A673 (cell line): ENCODE measurements at regions not wholly inside any gene's neighbourhood (a gene's known extent, or its start where the extent isn't known, plus 50 kb on each side); places are given as distances from the start of the nearest gene placed in this dataset.

ENCODE experiments used
- BruUV-seq: library from RNA; stranded (reverse); fragments of 400-500 nt; replicated peaks from 2 replicates; lab custom pipeline; 2021; lab: Mats Ljungman, UMichigan
- CTCF ChIA-PET: fragments of 300-600 bp; sonication (Branson Sonifier 250); formaldehyde crosslinking; loops from one replicate; lab custom pipeline; 2022; ENCODE audit warnings: antibody characterized with exemption; lab: Charles Lee
- POLR2A ChIA-PET: fragments of 300-600 bp; sonication (Branson Sonifier 250); formaldehyde crosslinking; loops from one replicate; lab custom pipeline; 2022; ENCODE audit warnings: antibody characterized with exemption; ENCODE audit not compliant: low non-redundant PET; lab: Charles Lee
- DNase-seq: peaks from one replicate; pipeline ENCODE4 v3.0.0-alpha.2; 2015; ENCODE audit warnings: low spot score
- H3K27ac ChIP-seq: fragments of 200-600 bp; sonication (generic); 2 replicates; pipeline ENCODE4 v1.5.1; 2016; ENCODE audit warnings: mixed run types, low read depth, mild to moderate bottlenecking, mixed read lengths, antibody characterized with exemption, low read length; ENCODE audit not compliant: poor library complexity, severe bottlenecking
- H3K27me3 ChIP-seq: fragments of 200-600 bp; sonication (generic); replicated peaks from 2 replicates; pipeline ENCODE4 v1.6.1; 2017; ENCODE audit warnings: mixed run types, low read depth, mild to moderate bottlenecking, mixed read lengths, antibody characterized with exemption, low read length; ENCODE audit not compliant: insufficient read depth, poor library complexity
- H3K36me3 ChIP-seq: fragments of 200-600 bp; sonication (generic); 2 replicates; pipeline ENCODE4 v1.6.1; 2016; ENCODE audit warnings: mixed run types, mild to moderate bottlenecking, mixed read lengths, antibody characterized with exemption, low read length; ENCODE audit not compliant: insufficient read depth, poor library complexity, severe bottlenecking
- H3K4me1 ChIP-seq: fragments of 200-600 bp; sonication (generic); 2 replicates; pipeline ENCODE4 v1.6.1; 2017; ENCODE audit warnings: mixed run types, mild to moderate bottlenecking, mixed read lengths, antibody characterized with exemption, low read length; ENCODE audit not compliant: insufficient read depth, poor library complexity, severe bottlenecking
- H3K4me3 ChIP-seq: fragments of 200-600 bp; sonication (generic); 2 replicates; pipeline ENCODE4 v1.5.1; 2016; ENCODE audit warnings: low read depth, mixed run types, mild to moderate bottlenecking, mixed read lengths, low read length; ENCODE audit not compliant: poor library complexity, severe bottlenecking
- H3K9me3 ChIP-seq: fragments of 200-600 bp; sonication (generic); 2 replicates; pipeline ENCODE4 v1.6.1; 2016; ENCODE audit warnings: mixed run types, low read depth, mild to moderate bottlenecking, mixed read lengths, antibody characterized with exemption, low read length; ENCODE audit not compliant: poor library complexity, severe bottlenecking
- CTCF ChIP-seq: fragments of 300-800, 200-600 bp; sonication (generic); conservative IDR thresholded peaks from 2 replicates; pipeline ENCODE4 v1.5.1; 2017; ENCODE audit warnings: low read depth, mild to moderate bottlenecking, antibody characterized with exemption, low read length, moderate library complexity, mixed read lengths
- EZH2 ChIP-seq: fragments of 200-600 bp; sonication (generic); IDR thresholded peaks from 2 replicates; pipeline ENCODE4 v1.6.1; 2017; ENCODE audit warnings: borderline replicate concordance, low read depth, mild to moderate bottlenecking, mixed read lengths, antibody characterized with exemption, low read length; ENCODE audit not compliant: poor library complexity, severe bottlenecking
- intact Hi-C: fragments of 100-400 bp; cut with micrococcal nuclease; formaldehyde crosslinking; loops from one replicate; pipeline ENCODE4 v1.10.0; 2022; ENCODE audit not compliant: unreplicated experiment

- Histone ChIP-seq H3K9me3 (no peaks in the 10 kb centered on the region), H3K27me3 (no peaks in the 10 kb centered on the region), H3K36me3 (no peaks in the 10 kb centered on the region), H3K27ac (no peak overlapping the region), H3K4me3 (no peak overlapping the region), H3K4me1 (no peaks in the 10 kb centered on the region)
- BruUV-seq, result no TSS peak
- intact Hi-C loops, result no loop called here
- CTCF ChIA-PET, result no interaction called here
- TF ChIP-seq EZH2 (no peak), CTCF (no peak)
- POLR2A ChIA-PET, result no interaction called here
- DNase-seq, result no peak
Measured at GRCh38 chr2:104638859-104639202, 215.1 kb upstream of the POU3F3 start.

DNA sequence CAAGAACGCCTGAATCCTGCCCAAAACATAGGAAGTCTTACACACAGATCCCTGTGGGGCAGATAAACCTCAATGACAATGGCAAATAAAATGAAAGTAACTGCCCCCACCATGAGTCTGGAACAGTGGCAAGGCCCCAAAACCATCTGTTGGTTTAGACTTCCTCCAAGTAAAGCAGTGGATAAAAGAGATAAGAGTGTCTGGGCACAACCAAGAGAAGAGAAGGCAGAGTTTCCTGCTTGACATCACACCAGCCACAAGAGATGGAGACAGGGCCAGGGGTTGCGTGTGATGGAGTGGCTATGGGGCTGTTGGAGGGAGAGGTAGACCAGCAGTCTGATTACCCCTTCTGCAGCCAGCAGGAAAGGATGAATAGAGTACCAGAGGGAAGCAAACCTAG, 212.1 kb upstream of the POU3F3 start:
- CTCF ChIA-PET, result no interaction called here
- POLR2A ChIA-PET, result no interaction called here
- intact Hi-C loops, result no loop called here
- TF ChIP-seq EZH2 (no peak), CTCF (no peak)
- H3K27me3 ChIP-seq, result no peaks in the 10 kb centered on the region
- DNase-seq, result no peak
- no peaks in the 10 kb centered on the region for H3K36me3 ChIP-seq
- no peak overlapping the region for H3K27ac ChIP-seq
- H3K4me1 ChIP-seq, result no peaks in the 10 kb centered on the region
- H3K9me3 ChIP-seq, result no peaks in the 10 kb centered on the region
- no peak overlapping the region for H3K4me3 ChIP-seq
- BruUV-seq, result no TSS peak

GRCh38 chr2:104648376-104648775, 205.5 kb upstream of the POU3F3 start:
- H3K27ac ChIP-seq, result no peak overlapping the region
- no peak for TF ChIP-seq CTCF
- TF ChIP-seq EZH2, result no peak
- ChIA-PET CTCF (no interaction called here), POLR2A (no interaction called here)
- no peaks in the 10 kb centered on the region for H3K9me3 ChIP-seq
- H3K4me1 ChIP-seq, result no peaks in the 10 kb centered on the region
- BruUV-seq, result no TSS peak
- H3K36me3 ChIP-seq, result no peaks in the 10 kb centered on the region
- intact Hi-C loops, result no loop called here
- no peak for DNase-seq
- no peak overlapping the region for H3K4me3 ChIP-seq
- no peaks in the 10 kb centered on the region for H3K27me3 ChIP-seq
